Psoas muscle (tissue), 7 donors: ENCODE measurements at regions not wholly inside any gene's neighbourhood (a gene's known extent, or its start where the extent isn't known, plus 50 kb on each side); places are given as distances from the start of the nearest gene placed in this dataset.
"Not testable (repeated sequence)": the region's sequence is repeated elsewhere in the genome, so short reads cannot be mapped to it uniquely, and the experiment has no call there.

Source experiments
- ATAC-seq, 4 donors: fragments of 200-7000 bp; cut with Tn5 transposase; one replicate each; pipeline ENCODE4 v1.9.1; 2020; ENCODE audit warnings: moderate library complexity in 3 of 4, mild to moderate bottlenecking in 2 of 4
- DNase-seq, 2 donors: peaks; one replicate each; pipeline ENCODE4 v3.0.0-alpha.2; 2020
- H3K27ac ChIP-seq: fragments of 200-600 bp; one replicate; pipeline ENCODE4 v1.8.0; 2022
- H3K27me3 ChIP-seq, 3 donors: fragments of 200-600 bp in 1 of 3; one replicate each; pipeline versions ENCODE4 v1.6.1 to v1.8.0; 2013 to 2022; ENCODE audit warnings: low read length in 2 of 3, mild to moderate bottlenecking in 2 of 3, moderate library complexity in 1 of 3; ENCODE audit not compliant: insufficient read depth in 3 of 3
- H3K36me3 ChIP-seq, 2 donors: fragments of 200-600 bp in 1 of 2; one replicate each; pipeline versions ENCODE4 v1.6.1 to v1.8.0; 2013 to 2022; ENCODE audit warnings: low read depth in 1 of 2, mild to moderate bottlenecking in 1 of 2, moderate library complexity in 1 of 2; ENCODE audit not compliant: insufficient read depth in 1 of 2
- H3K4me1 ChIP-seq: fragments of 200-600 bp; one replicate; pipeline ENCODE4 v1.8.0; 2022
- H3K4me3 ChIP-seq: fragments of 200-600 bp; one replicate; pipeline ENCODE4 v1.8.0; 2022; ENCODE audit warnings: mild to moderate bottlenecking
- H3K9me3 ChIP-seq: fragments of 200-600 bp; one replicate; pipeline ENCODE4 v1.8.0; 2022
- CTCF ChIP-seq: fragments of 200-600 bp; IDR thresholded peaks from one replicate; pipeline ENCODE4 v1.8.0; 2022; ENCODE audit warnings: antibody characterized with exemption
- WGBS, 3 donors: extraction: QIAGEN DNeasy Blood & Tissue Kit; methylation state at CpG; one replicate each; pipeline versions ENCODE4 v1.1.6 to v1.1.7; 2013; 5-methylcytosine and 5-hydroxymethylcytosine counted together
- intact Hi-C, 2 donors: fragments of 100-400 bp; cut with DNase I; formaldehyde crosslinking; loops; one replicate each; pipeline versions ENCODE4 v1.11.0 to v1.14.2; 2022
- donor health status: healthy with polysubstance abuse.
- donor health status: DM: no; HTN: no; CAD: no; lungs with moderate emphysema.
- donor health status: Bipolar disorder and iron deficiency.
- donor health status: healthy.
- donor health status: DM: yes; HTN: yes; CAD: no.
- donor health status: DM: no; HTN: no; CAD: no.
- donor health status: DM: yes; HTN: yes; CAD: no.

GRCh38 chr12:88677464-88677863 is 97.2 kb upstream of the KITLG start:
- DNase-seq (no peak), ATAC-seq (no peak)
- H3K4me3 ChIP-seq: no peak overlapping the region
- no peak overlapping the region for H3K27ac ChIP-seq
- intact Hi-C loops: no loop called here
- H3K27me3 ChIP-seq: no peaks in the 10 kb centered on the region
- TF ChIP-seq CTCF: no peak
- no peaks in the 10 kb centered on the region for H3K9me3 ChIP-seq
- H3K4me1 ChIP-seq: no peaks in the 10 kb centered on the region
- no peaks in the 10 kb centered on the region for H3K36me3 ChIP-seq

GRCh38 chr12:88667615-88668014 is 87.3 kb upstream of the KITLG start:
- ATAC-seq, H3K4me3 ChIP-seq, H3K27ac ChIP-seq, H3K27me3 ChIP-seq, H3K4me1 ChIP-seq, DNase-seq, H3K9me3 ChIP-seq, H3K36me3 ChIP-seq, intact Hi-C loops: not testable (repeated sequence)
- WGBS, 3 donors: 60 to 66% (median 62%) methylated on average over 5 of the region's 5 CpGs

GRCh38 chr12:88665071-88665470 is 84.8 kb upstream of the KITLG start:
- TF ChIP-seq CTCF: no peak
- no peaks in the 10 kb centered on the region for H3K36me3 ChIP-seq
- H3K27me3 ChIP-seq: no peaks in the 10 kb centered on the region
- H3K27ac ChIP-seq: no peak overlapping the region
- intact Hi-C loops: no loop called here
- H3K4me1 ChIP-seq: no peaks in the 10 kb centered on the region
- H3K9me3 ChIP-seq: no peaks in the 10 kb centered on the region
- ATAC-seq (no peak), DNase-seq (no peak)
- H3K4me3 ChIP-seq: no peak overlapping the region

GRCh38 chr12:88662961-88663360 is 82.7 kb upstream of the KITLG start:
- WGBS, 3 donors: 76 to 85% (median 83%) methylated on average over 1 of the region's 1 CpG
- intact Hi-C loops: no loop called here
- DNase-seq (no peak), ATAC-seq (no peak)
- no peak overlapping the region for H3K27ac ChIP-seq
- no peaks in the 10 kb centered on the region for H3K36me3 ChIP-seq
- no peak for TF ChIP-seq CTCF
- no peak overlapping the region for H3K4me3 ChIP-seq
- H3K9me3 ChIP-seq: no peaks in the 10 kb centered on the region
- H3K4me1 ChIP-seq: no peaks in the 10 kb centered on the region
- no peaks in the 10 kb centered on the region for H3K27me3 ChIP-seq

GRCh38 chr12:88662093-88662492 is 81.8 kb upstream of the KITLG start:
- Histone ChIP-seq H3K9me3 (no peaks in the 10 kb centered on the region), H3K4me1 (no peaks in the 10 kb centered on the region), H3K4me3 (no peak overlapping the region), H3K27ac (no peak overlapping the region), H3K27me3 (no peaks in the 10 kb centered on the region), H3K36me3 (no peaks in the 10 kb centered on the region)
- intact Hi-C loops: no loop called here
- DNase-seq (no peak), ATAC-seq (no peak)
- WGBS, 3 donors: 79 to 92% (median 83%) methylated on average over 1 of the region's 1 CpG
- no peak for TF ChIP-seq CTCF
